NCI-H1694 (cell line): ENCODE measurements at regions not wholly inside any gene's neighbourhood (a gene's known extent, or its start where the extent isn't known, plus 50 kb on each side); places are given as distances from the start of the nearest gene placed in this dataset.
"Not testable (repeated sequence)": the region's sequence is repeated elsewhere in the genome, so short reads cannot be mapped to it uniquely, and the experiment has no call there.

Source experiments
- DNase-seq: peaks from one replicate; lab custom pipeline; 2025; lab: John Stamatoyannopoulos, UW

- DNase-seq: no peak
Observed at GRCh38 chr13:34167347-34167746, 349.4 kb downstream of the RFC3 start.

GRCh38 chr13:34172048-34172447 is 354.1 kb downstream of the RFC3 start:
- no peak for DNase-seq

DNA sequence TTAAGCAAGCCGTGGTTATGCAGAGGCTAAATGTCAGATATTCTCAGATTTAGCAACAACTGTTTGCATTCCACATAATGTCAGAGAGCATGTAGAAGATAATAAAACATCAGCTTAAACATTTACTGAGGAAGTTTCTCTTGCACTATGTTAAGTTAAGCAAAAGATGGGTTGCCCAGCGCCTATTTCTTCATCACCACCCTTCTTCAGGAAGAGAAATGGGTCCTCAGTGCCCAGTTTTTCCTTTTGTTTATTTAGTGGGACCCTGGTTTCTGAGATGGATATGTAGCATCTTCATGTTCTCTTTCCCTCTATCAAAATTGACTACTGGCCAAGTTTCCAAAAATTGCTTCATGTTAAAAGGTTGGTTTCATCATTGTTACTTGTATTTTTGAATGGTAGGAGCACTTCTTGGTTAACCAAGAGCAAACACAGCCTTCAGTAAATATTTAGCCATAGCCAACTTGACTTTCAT is 356.8 kb downstream of the RFC3 start:
- no peak for DNase-seq

DNA sequence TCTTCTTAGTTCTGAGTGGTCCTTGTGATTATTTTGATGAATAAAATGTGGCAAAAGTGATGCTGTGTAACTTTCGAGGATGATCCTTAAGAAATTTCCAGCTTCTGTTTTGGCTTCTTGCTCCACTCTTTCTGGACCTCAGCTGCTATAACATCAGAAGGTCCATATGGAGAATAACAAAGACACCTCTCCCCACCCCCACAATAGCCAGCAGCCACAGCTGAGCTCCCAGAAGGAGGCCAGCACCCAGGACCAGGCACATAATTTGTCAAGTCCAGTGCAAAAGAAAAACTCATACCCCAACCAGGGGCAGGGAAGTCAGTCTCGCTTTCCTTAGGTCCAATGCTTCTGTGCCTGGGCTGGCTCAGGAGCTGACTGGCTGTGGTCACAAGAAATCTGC is 357.6 kb downstream of the RFC3 start:
- no peak for DNase-seq

- DNase-seq: no peak
Observed at GRCh38 chr13:34176633-34177032, 358.7 kb downstream of the RFC3 start.

DNA sequence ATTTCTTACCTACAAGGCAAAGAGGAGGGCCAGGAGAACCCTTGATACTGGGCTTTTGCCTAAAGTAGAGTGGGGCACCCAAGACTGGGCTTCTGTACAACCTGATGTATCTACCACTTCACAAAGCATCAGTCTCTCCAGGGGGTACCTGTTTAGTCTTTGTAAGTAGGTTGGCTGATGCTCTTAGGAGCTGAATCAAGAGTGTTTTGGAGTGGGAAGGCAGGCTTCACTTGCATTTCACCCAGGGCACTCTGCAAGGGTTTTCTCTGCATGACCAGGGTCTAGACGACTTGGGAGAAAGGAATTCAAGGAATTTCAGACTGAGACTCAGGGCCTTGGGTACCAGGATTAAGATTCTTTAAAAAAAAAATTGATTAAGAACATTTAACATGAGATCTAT is 361.5 kb downstream of the RFC3 start:
- no peak for DNase-seq

- no peak for DNase-seq
Observed at GRCh38 chr13:34179927-34180326, 362.0 kb downstream of the RFC3 start.

DNA sequence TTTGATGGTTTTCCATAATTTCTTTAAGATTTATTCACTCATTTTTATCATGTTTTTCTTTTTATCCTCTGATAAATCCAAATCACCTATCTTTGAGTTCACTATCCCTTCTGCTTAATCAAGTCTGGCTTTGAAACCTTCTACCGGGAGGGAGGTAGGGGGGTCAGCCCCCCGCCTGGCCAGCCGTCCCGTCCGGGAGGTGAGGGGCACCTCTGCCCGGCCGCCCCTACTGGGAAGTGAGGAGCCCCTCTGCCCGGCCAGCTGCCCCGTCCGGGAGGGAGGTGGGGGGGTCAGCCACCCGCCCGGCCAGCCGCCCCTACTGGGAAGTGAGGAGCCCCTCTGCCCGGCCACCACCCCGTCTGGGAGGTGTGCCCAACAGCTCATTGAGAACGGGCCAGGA is 363.3 kb downstream of the RFC3 start:
- not testable (repeated sequence) for DNase-seq

GRCh38 chr13:34189946-34190345 is 372.0 kb downstream of the RFC3 start:
- no peak for DNase-seq

DNA sequence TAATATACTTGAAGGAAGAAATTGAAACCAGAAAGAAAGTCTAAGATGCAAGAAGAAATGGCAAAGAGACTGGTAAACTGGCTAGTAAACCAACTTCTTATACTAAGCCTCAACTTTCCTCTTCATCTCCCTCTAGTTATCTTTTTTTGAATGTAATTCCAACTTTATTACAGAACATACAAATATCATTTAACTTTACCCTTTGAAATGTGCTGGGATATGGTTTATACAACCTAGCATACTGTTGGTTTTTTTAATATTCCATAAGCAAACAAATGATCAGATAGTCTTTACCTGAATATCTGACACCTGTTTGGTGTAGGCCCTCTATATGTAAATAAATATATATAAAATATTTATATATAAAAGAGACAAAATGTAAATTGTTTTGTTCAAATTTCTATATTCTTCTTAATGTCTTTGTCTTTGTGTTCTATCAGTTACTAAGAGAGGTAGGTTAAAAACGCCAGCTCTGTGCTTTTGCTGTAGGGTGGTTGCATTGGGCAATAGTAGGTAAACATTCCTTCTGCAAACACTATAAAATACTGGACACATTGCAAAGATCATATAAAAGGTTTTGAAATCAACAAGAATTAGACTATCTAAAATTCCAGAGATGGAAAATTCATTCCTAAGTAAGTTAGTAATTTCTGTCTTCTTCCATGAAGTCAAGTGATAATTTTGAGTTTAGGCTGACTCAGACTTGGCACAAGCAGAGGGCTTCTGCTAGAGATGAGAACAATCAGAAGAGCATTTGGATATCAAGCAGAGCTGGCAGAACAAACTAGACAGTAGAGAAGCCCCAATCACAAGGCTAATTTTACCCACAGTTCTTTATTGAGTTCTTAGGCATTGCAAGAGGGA is 383.3 kb downstream of the RFC3 start:
- no peak for DNase-seq

- DNase-seq: no peak
Observed at GRCh38 chr13:34207334-34207733, 389.4 kb downstream of the RFC3 start.

- DNase-seq: no peak
Observed at GRCh38 chr13:34207872-34208271, 389.9 kb downstream of the RFC3 start.

- DNase-seq: no peak
Observed at GRCh38 chr13:34208336-34208735, 390.4 kb downstream of the RFC3 start.

DNA sequence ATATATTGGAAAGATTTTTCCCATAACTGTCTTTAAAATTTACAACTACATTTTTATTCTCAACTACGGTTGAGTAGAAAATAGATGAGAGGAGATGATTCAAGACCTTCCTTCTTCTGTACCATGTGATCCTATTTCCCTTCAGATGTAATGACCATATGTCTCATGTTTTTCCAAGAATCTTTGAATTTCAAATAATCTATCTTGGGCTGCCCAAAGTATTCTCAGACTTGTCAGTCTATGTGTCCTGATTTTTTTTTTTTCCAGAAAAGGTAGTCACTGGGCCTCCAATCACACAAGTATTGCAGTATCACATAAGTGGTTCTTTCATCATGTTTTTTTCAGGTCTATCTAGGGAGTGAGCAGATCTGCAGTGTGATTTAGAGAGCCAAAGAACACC is 392.4 kb downstream of the RFC3 start:
- no peak for DNase-seq

- no peak for DNase-seq
Observed at GRCh38 chr13:34214686-34215085, 396.7 kb downstream of the RFC3 start.

GRCh38 chr13:34216256-34216655 is 398.3 kb downstream of the RFC3 start:
- DNase-seq: no peak

DNA sequence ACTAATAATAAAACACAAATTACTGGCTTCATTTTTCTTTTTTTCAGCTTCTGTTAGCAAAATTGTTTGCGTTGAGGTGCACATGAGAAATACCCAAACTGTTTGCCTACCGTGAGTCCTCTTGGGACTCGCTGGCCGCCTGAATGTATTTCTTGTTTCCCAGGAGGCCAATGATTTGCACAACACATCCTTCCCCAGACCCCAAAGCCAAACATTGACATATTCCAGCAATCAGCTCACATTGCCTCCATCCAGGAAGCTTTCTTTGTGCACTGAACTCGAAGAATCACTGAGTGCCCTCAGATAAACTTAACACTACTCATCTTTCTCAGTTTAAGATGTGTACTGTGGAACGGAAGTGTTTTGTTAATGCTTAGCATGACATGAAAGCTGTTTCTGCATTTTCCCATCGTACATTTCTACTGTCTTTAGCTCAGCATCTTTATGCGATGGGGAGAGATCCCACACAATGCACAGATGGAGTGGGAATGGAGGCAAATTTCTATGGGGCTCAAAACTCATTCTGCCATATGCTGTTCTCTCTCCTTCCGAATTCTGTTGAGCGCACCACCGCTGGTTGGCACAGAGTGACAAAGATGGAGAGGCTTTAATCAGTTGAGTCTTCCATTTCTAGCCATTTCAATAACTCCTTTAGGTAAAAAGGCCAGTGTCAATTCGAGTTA is 399.5 kb downstream of the RFC3 start:
- no peak for DNase-seq

DNA sequence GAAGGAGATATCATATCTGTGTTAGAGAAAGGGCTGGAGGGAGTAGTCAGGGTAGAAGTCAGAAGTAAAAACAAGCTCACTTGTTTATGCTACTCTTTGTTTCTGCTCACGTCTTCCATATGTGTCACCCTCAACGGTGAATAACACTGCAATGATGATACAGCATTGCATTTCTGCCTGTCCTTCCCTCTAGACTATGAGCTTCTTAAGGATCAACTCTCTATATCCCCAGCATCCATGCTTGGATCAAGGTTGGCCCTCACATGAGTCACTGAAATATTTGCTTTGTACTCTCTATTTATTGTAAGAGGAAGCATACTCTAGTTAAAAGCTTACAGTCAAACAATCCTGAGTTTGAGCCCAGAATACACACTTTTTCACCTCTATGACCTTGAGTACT is 406.0 kb downstream of the RFC3 start:
- no peak for DNase-seq

DNA sequence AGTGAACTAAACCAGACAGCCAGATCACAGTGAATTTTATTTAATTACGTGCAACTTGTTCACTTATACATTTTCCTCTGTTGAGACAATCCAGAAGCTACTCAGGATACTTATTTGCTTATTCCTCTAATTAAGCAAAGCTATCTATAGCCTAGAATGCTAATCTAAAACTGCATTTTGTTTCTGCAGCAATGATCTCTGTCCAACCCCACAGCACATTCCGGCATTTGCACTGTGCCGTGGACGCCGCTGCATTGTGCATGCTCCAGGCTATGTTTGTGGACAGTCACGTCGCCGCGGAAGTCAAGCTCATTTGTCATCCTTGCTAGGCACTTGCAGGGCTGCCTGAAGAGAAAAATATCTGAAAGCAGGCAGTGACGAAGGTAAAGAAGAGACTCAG is 406.9 kb downstream of the RFC3 start:
- DNase-seq: no peak

- DNase-seq: no peak
Observed at GRCh38 chr13:34230271-34230670, 412.3 kb downstream of the RFC3 start.

DNA sequence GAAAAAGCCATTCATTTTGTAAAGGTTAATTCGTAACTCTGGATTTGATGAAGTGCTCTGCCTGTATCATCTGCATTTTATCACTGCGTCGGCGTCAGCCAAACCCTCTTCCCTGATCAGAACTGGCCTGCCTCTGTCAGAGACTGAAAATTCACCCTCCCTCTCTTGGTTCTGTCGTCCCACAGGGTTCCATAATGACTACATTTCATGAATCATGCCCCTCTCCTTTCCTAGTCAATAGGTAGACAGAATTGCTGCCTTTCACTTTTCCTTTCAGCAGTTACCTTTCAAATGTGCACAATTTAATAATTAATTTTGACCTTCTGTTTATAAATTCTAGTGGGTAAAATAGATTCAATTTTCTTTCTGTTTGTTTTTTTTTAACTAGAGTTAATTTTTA is 423.4 kb downstream of the RFC3 start:
- no peak for DNase-seq

DNA sequence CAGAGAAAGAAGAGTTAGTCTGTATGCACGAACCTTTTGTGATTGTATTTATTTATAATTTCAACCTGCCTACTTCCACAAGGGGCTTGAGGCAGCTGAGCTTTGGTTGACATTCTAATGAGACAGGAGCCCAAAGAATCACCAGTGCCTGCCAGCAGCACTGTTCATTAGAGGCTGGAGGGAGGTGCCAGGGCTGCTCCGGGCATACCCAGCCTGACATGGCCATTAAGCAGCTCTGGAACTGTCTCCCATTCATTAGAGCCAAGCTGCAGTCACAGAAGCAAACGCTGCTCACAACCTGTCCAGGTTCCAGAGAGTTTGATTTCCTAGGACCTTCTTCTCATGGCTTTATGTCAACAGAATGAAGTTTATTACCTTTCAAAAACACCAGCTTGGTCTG is 425.5 kb downstream of the RFC3 start:
- DNase-seq: no peak

DNA sequence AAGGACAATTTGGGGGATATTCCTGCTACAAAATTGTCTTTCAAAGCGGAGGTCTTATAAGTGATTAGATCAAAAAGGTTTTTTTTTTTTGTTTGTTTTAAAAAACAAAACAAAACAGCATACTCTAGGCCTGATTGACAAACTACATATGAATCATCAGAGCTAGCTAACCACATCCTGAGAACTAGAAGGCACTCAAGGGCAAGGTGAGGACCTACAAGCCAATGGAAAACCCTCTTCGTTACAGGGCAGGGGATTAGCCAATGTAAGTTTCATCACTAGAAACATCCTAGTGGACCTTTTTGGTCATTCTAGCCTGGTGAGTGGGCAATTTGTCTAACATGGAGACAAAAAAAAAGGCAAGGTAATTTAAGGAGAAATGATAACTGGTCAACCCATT is 428.6 kb downstream of the RFC3 start:
- DNase-seq: no peak

DNA sequence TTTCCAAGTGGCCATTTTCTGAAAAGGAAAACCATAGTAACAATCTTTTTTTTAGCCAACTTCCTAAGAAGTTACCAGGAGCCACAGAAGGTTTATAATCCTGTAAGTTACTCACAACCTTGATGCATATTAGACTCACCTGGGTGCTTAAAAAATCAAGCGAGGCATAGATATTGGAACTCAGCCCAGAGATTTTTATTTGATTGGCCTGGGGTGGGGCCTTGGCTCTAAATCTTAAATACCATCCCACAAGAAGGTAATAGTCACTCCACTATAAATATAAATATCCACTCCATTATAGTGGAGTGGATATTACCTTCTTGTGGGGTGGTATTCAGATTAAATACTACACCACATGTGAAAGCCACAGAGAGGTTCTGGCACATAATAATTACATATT is 429.6 kb downstream of the RFC3 start:
- DNase-seq: no peak
